Mucosa of descending colon (tissue), 3 donors: ENCODE measurements at regions not wholly inside any gene's neighbourhood (a gene's known extent, or its start where the extent isn't known, plus 50 kb on each side); places are given as distances from the start of the nearest gene placed in this dataset.
A peak's percentile ranks its signal among the peaks of the same experiment; 100 is the strongest.
"Not testable (repeated sequence)": the region's sequence is repeated elsewhere in the genome, so short reads cannot be mapped to it uniquely, and the experiment has no call there.

ENCODE experiments used
- ATAC-seq: fragments of 200-7000 bp; cut with Tn5 transposase; one replicate; pipeline ENCODE4 v1.9.1; 2020; ENCODE audit warnings: mild to moderate bottlenecking, moderate library complexity
- DNase-seq, 3 donors: peaks; one replicate each; pipeline ENCODE4 v3.0.0-alpha.2; 2020
- H3K36me3 ChIP-seq: fragments of 200-600 bp; one replicate; pipeline ENCODE4 v1.8.0; 2021; ENCODE audit warnings: low read depth, mild to moderate bottlenecking
- H3K4me1 ChIP-seq: fragments of 200-600 bp; one replicate; pipeline ENCODE4 v1.8.0; 2021; ENCODE audit warnings: low read depth, mild to moderate bottlenecking
- H3K4me3 ChIP-seq: fragments of 200-600 bp; one replicate; pipeline ENCODE4 v1.8.0; 2021; ENCODE audit warnings: mild to moderate bottlenecking
- H3K9me3 ChIP-seq: fragments of 200-600 bp; one replicate; pipeline ENCODE4 v1.8.0; 2021; ENCODE audit warnings: mild to moderate bottlenecking
- intact Hi-C, 2 donors: fragments of 100-400 bp; cut with DNase I in 1 of 2; cut with micrococcal nuclease in 1 of 2; formaldehyde crosslinking; loops; one replicate each; pipeline versions ENCODE4 v1.11.0 to v1.11.1; 2022; cut with DNase I, micrococcal nuclease
- TF ChIP-seq, protein P1 (sequence below): fragments of 200-600 bp; IDR thresholded peaks from one replicate; pipeline ENCODE4 v1.8.0; 2022; ENCODE audit warnings: antibody characterized with exemption, mild to moderate bottlenecking
- donor health status: DM: no; HTN: no; CAD: no; lungs with moderate emphysema.
- donor health status: DM: no; HTN: no; CAD: no.
- donor health status: DM: no; HTN: yes; CAD: no.

- DNase-seq (no peak), ATAC-seq (no peak)
- Histone ChIP-seq H3K4me3 (no peak overlapping the region), H3K36me3 (no peaks in the 10 kb centered on the region), H3K4me1 (no peaks in the 10 kb centered on the region), H3K9me3 (no peaks in the 10 kb centered on the region)
- TF ChIP-seq, protein P1, sequence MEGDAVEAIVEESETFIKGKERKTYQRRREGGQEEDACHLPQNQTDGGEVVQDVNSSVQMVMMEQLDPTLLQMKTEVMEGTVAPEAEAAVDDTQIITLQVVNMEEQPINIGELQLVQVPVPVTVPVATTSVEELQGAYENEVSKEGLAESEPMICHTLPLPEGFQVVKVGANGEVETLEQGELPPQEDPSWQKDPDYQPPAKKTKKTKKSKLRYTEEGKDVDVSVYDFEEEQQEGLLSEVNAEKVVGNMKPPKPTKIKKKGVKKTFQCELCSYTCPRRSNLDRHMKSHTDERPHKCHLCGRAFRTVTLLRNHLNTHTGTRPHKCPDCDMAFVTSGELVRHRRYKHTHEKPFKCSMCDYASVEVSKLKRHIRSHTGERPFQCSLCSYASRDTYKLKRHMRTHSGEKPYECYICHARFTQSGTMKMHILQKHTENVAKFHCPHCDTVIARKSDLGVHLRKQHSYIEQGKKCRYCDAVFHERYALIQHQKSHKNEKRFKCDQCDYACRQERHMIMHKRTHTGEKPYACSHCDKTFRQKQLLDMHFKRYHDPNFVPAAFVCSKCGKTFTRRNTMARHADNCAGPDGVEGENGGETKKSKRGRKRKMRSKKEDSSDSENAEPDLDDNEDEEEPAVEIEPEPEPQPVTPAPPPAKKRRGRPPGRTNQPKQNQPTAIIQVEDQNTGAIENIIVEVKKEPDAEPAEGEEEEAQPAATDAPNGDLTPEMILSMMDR, result no peak
- intact Hi-C loops, result no loop called here
These were observed 321.3 kb downstream of the MEX3B start for GRCh38 chr15:81724536-81724935.

GRCh38 chr15:81723701-81724100 lies 322.1 kb downstream of the MEX3B start:
- DNase-seq (peak in 1 of 3 donors; percentile 18), ATAC-seq (no peak)
- intact Hi-C loops, result no loop called here
- Histone ChIP-seq H3K36me3 (no peaks in the 10 kb centered on the region), H3K4me1 (no peaks in the 10 kb centered on the region), H3K4me3 (no peak overlapping the region), H3K9me3 (no peaks in the 10 kb centered on the region)
- TF ChIP-seq, protein P1, result no peak

DNA sequence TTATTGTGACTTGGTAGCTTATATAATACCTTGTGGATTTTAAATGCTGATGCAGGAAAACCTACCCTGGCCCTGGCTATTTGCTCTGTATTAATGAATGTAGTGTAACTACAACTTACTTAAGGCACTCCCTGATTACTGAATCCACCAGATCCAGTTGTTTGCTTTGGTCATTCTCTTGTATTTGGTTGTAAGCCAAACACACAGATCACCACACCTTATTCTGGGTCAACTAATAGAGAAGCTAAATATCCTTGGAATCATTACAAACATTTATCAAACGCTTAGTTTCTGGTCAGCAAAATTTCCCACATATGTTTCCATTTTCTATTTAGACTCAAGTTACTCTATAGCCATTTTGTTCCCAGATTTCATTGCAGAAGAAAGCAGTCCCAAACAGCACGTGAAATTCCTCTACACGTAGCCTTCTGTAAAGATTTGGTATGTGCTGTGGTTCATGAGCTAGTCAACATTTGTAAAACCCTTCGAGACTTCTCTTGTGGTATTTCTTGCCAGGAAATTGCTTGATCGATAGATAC lies 322.6 kb downstream of the MEX3B start:
- H3K4me1 ChIP-seq, result no peaks in the 10 kb centered on the region
- H3K4me3 ChIP-seq, result no peak overlapping the region
- DNase-seq (no peak), ATAC-seq (no peak)
- TF ChIP-seq, protein P1, result no peak
- intact Hi-C loops, result no loop called here
- no peaks in the 10 kb centered on the region for H3K9me3 ChIP-seq
- no peaks in the 10 kb centered on the region for H3K36me3 ChIP-seq

DNA sequence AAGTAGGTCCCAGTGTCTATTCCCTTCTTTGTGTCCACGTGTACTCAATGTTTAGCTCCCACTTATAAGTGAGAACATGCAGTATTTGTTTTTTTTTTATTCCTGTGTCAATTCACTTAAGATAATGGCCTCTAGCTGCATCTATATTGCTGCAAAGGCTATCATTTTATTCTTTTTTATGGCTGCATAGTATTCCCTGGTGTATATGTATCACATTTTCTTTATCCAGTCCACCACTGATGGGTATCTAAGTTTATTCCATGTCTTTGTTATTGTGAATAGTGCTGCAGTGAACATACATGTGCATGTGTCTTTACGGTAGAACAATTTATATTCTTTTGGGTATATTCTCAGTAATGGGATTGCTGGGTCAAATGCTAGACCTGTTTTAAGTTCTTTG lies 329.4 kb downstream of the MEX3B start:
- intact Hi-C loops, H3K36me3 ChIP-seq, ATAC-seq, DNase-seq, H3K9me3 ChIP-seq, H3K4me3 ChIP-seq, H3K4me1 ChIP-seq: not testable (repeated sequence)

GRCh38 chr15:81710328-81710727 lies 335.5 kb downstream of the MEX3B start:
- no peak for ATAC-seq

DNA sequence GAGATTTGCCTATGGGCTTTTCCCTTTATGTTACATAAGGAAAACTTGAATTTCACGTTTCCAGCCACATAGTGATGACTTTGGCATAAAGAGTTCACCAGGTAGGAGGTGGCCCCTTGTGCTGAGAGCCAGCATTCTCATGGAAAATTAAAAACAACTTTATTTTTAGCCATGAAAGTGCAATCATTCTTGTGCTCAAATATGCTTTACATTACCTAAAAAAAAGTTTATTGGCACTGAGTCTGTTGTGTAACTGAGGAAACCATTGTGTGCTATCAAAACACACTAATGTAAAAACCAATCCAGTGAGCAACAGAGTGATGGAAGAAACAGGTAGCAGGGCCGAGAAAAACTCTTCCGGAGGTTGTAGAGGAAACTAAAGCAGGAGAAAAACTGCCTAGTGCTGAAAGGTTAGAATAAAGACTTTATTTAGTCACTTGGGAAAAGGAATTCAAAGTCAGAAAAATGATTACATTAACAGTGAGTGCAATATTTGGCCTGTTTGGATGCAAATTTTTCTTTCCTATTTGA lies 332.9 kb upstream of the TMC3 start:
- intact Hi-C loops, result not testable (repeated sequence)

More at GRCh38 chr15:81710328-81710727, 335.5 kb downstream of the MEX3B start:
- H3K36me3 ChIP-seq, result no peaks in the 10 kb centered on the region
- intact Hi-C loops, result no loop called here
- H3K4me1 ChIP-seq, result no peaks in the 10 kb centered on the region
- TF ChIP-seq, protein P1, result no peak
- no peak for DNase-seq
- H3K4me3 ChIP-seq, result no peak overlapping the region
- H3K9me3 ChIP-seq, result no peaks in the 10 kb centered on the region

DNA sequence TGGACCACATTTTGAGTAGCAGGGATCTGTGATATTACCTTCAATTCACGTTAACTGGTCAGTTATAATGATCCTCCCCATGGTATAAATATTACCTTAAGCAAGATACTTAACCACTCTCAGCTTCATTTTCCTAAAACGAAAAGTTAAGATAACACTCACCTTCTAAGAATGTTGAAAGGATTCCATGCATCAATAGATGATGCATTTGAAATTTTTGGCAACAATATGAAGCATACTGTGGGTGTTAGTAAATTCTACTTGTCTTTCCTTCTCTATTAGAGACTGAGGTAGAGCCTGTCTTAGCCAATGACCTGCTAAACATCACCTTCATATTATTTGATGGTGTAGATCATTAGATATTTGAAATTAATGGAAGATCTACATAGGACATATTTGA lies 331.7 kb upstream of the TMC3 start:
- H3K36me3 ChIP-seq, intact Hi-C loops, H3K9me3 ChIP-seq, H3K4me1 ChIP-seq, ATAC-seq, DNase-seq, H3K4me3 ChIP-seq: not testable (repeated sequence)

More for the DNA sequence above, 332.9 kb upstream of the TMC3 start:
- H3K4me1 ChIP-seq, H3K36me3 ChIP-seq, DNase-seq, ATAC-seq, H3K4me3 ChIP-seq, H3K9me3 ChIP-seq: not testable (repeated sequence)
